Peyer's patch (tissue), 4 donors: ENCODE measurements at regions not wholly inside any gene's neighbourhood (a gene's known extent, or its start where the extent isn't known, plus 50 kb on each side); places are given as distances from the start of the nearest gene placed in this dataset.

Experiments
- CTCF ChIP-seq, 6 experiments: fragments of 450-650 bp in 4 of 6; fragments of 200-600 bp in 2 of 6; sonication (generic) in 1 of 6; IDR thresholded peaks; one replicate each; pipeline ENCODE4 v1.5.1; 2017 to 2019; ENCODE audit warnings: antibody characterized with exemption in 6 of 6, mild to moderate bottlenecking in 3 of 6, moderate library complexity in 1 of 6
- POLR2A ChIP-seq, 2 donors: fragments of 450-650 bp; IDR thresholded peaks; one replicate each; pipeline ENCODE4 v1.5.1; 2017; ENCODE audit warnings: antibody characterized with exemption in 2 of 2, mild to moderate bottlenecking in 2 of 2, moderate library complexity in 2 of 2

GRCh38 chr17:77284023-77284617 is 143.4 kb downstream of the SEC14L1 start:
- TF ChIP-seq CTCF (IDR thresholded peaks at IDR 0.05) (no peak), POLR2A (IDR thresholded peaks at IDR 0.05) (no peak)
